GM12874 (cell line): ENCODE measurements at regions not wholly inside any gene's neighbourhood (a gene's known extent, or its start where the extent isn't known, plus 50 kb on each side); places are given as distances from the start of the nearest gene placed in this dataset.

Source experiments
- TF ChIP-seq, protein P1 (sequence below): IDR thresholded peaks from 2 replicates; pipeline ENCODE4 v1.5.1; 2011; ENCODE audit warnings: low read depth, mild to moderate bottlenecking, control low read depth, low read length, moderate library complexity; ENCODE audit not compliant: insufficient read depth

GRCh38 chr10:88083597-88083989, 220.2 kb downstream of the PTEN start:
- TF ChIP-seq, protein P1, sequence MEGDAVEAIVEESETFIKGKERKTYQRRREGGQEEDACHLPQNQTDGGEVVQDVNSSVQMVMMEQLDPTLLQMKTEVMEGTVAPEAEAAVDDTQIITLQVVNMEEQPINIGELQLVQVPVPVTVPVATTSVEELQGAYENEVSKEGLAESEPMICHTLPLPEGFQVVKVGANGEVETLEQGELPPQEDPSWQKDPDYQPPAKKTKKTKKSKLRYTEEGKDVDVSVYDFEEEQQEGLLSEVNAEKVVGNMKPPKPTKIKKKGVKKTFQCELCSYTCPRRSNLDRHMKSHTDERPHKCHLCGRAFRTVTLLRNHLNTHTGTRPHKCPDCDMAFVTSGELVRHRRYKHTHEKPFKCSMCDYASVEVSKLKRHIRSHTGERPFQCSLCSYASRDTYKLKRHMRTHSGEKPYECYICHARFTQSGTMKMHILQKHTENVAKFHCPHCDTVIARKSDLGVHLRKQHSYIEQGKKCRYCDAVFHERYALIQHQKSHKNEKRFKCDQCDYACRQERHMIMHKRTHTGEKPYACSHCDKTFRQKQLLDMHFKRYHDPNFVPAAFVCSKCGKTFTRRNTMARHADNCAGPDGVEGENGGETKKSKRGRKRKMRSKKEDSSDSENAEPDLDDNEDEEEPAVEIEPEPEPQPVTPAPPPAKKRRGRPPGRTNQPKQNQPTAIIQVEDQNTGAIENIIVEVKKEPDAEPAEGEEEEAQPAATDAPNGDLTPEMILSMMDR = no peak

- TF ChIP-seq, protein P1 = no peak
Observed at GRCh38 chr10:88086187-88086960, 222.9 kb downstream of the PTEN start.

GRCh38 chr10:88088441-88089340, 225.3 kb downstream of the PTEN start:
- TF ChIP-seq, protein P1 = no peak

- TF ChIP-seq, protein P1 = no peak
Observed at GRCh38 chr10:88089498-88089897, 226.1 kb downstream of the PTEN start.

- TF ChIP-seq, protein P1 = no peak
Observed at GRCh38 chr10:88090568-88091214, 227.3 kb downstream of the PTEN start.

DNA sequence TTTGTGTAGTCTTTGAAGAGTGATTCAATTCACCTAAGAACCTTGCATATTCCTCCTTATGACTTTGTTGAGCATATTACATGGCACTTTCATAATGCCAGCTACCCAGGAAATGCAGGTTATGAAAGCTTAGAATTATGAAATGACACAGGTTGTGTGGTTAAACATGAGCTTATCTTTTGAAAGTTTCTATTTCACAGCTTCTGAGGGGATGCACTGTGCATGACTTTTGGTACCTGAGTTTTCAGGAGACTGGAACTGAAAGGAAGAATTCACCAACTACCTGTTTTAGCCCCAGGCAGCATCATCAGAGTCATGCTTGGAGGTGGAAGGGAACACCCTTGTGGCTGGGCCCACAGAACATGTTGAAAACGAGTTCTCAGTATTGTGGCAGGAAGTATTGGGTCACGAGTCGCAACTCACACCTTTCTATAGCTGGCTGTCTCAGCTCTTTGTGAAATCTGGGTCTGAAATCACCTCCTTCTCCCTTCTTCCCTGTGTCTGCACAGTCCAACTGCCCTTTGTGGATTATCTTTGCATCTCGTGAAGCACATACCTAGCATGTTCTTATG, 228.2 kb downstream of the PTEN start:
- TF ChIP-seq, protein P1 = no peak

GRCh38 chr10:88092265-88092664, 228.8 kb downstream of the PTEN start:
- TF ChIP-seq, protein P1 = no peak
